Glomerular visceral epithelial cell (primary cell): ENCODE measurements at regions not wholly inside any gene's neighbourhood (a gene's known extent, or its start where the extent isn't known, plus 50 kb on each side); places are given as distances from the start of the nearest gene placed in this dataset.
"Not testable (repeated sequence)": the region's sequence is repeated elsewhere in the genome, so short reads cannot be mapped to it uniquely, and the experiment has no call there.

Source experiments
- DNase-seq: peaks from one replicate; pipeline ENCODE4 v3.0.0-alpha.2; 2016; ENCODE audit errors: extremely low spot score

GRCh38 chr5:158516521-158516920 is 583.2 kb downstream of the EBF1 start:
- DNase-seq, result no peak

GRCh38 chr5:158514986-158515359 is 584.7 kb downstream of the EBF1 start:
- DNase-seq, result no peak

GRCh38 chr5:158514319-158514985 is 585.3 kb downstream of the EBF1 start:
- DNase-seq, result peak; percentile 49

- DNase-seq, result no peak
These were observed 586.0 kb downstream of the EBF1 start for GRCh38 chr5:158513490-158514318.

- DNase-seq, result peak; percentile 36
These were observed 588.3 kb downstream of the EBF1 start for GRCh38 chr5:158511454-158511853.

GRCh38 chr5:158510479-158510878 is 589.2 kb downstream of the EBF1 start:
- DNase-seq, result no peak

- DNase-seq, result no peak
These were observed 593.1 kb downstream of the EBF1 start for GRCh38 chr5:158506648-158507047.

- DNase-seq, result no peak
These were observed 597.0 kb downstream of the EBF1 start for GRCh38 chr5:158502686-158503085.

GRCh38 chr5:158499892-158500418 is 599.8 kb downstream of the EBF1 start:
- no peak for DNase-seq

- DNase-seq, result no peak
These were observed 600.4 kb downstream of the EBF1 start for GRCh38 chr5:158499075-158499891.

- DNase-seq, result no peak
These were observed 603.1 kb downstream of the EBF1 start for GRCh38 chr5:158496624-158497023.

GRCh38 chr5:158494541-158494940 is 605.2 kb downstream of the EBF1 start:
- no peak for DNase-seq

- not testable (repeated sequence) for DNase-seq
These were observed 605.7 kb downstream of the EBF1 start for GRCh38 chr5:158494044-158494443.

- peak; percentile 81 for DNase-seq
These were observed 606.9 kb downstream of the EBF1 start for GRCh38 chr5:158492841-158493242.

GRCh38 chr5:158492136-158492535 is 607.6 kb downstream of the EBF1 start:
- DNase-seq, result peak; percentile 15

- no peak for DNase-seq
These were observed 612.1 kb downstream of the EBF1 start for GRCh38 chr5:158487664-158488063.

- DNase-seq, result no peak
These were observed 612.6 kb downstream of the EBF1 start for GRCh38 chr5:158487156-158487555.

GRCh38 chr5:158486566-158486965 is 613.1 kb downstream of the EBF1 start:
- no peak for DNase-seq

GRCh38 chr5:158485604-158486081 is 614.1 kb downstream of the EBF1 start:
- DNase-seq, result peak; percentile 78

- DNase-seq, result no peak
These were observed 614.7 kb downstream of the EBF1 start for GRCh38 chr5:158485047-158485446.

- no peak for DNase-seq
These were observed 615.6 kb downstream of the EBF1 start for GRCh38 chr5:158484150-158484549.

GRCh38 chr5:158483281-158483860 is 616.3 kb downstream of the EBF1 start:
- no peak for DNase-seq
